22Rv1 (cell line): ENCODE measurements at regions not wholly inside any gene's neighbourhood (a gene's known extent, or its start where the extent isn't known, plus 50 kb on each side); places are given as distances from the start of the nearest gene placed in this dataset.
"Not testable (repeated sequence)": the region's sequence is repeated elsewhere in the genome, so short reads cannot be mapped to it uniquely, and the experiment has no call there.

Experiments used
- H3K27ac ChIP-seq: fragments of 450-650 bp; 2 replicates; pipeline ENCODE4 v1.5.1; 2017
- ZFX ChIP-seq: fragments of 450-650 bp; IDR thresholded peaks from 2 replicates; pipeline ENCODE4 v1.6.1; 2017; ENCODE audit warnings: antibody characterized with exemption, borderline replicate concordance
- TF ChIP-seq, protein P1 (sequence below): fragments of 450-650 bp; IDR thresholded peaks from 2 replicates; pipeline ENCODE4 v1.5.1; 2017; ENCODE audit warnings: mild to moderate bottlenecking

DNA sequence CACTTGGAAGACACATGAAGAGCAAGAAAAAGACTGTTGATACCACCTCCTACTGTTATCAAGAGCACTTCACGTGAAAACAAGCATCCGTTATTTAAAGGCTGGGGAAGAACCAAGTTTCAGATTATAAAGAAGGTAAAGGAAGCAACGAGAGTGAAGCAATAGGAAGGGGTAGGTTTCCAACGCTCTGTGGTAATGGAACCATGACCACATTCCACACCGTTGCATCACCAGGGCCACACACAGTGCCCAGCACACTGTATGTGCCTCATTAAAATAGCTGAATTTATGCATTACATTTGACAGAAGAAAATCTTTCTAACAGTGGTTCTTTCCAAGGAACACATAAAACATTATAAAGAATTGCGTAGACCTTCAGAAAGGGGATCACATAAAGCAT is 435.8 kb downstream of the MRPL39 start:
- TF ChIP-seq ZFX: no peak
- TF ChIP-seq, protein P1, sequence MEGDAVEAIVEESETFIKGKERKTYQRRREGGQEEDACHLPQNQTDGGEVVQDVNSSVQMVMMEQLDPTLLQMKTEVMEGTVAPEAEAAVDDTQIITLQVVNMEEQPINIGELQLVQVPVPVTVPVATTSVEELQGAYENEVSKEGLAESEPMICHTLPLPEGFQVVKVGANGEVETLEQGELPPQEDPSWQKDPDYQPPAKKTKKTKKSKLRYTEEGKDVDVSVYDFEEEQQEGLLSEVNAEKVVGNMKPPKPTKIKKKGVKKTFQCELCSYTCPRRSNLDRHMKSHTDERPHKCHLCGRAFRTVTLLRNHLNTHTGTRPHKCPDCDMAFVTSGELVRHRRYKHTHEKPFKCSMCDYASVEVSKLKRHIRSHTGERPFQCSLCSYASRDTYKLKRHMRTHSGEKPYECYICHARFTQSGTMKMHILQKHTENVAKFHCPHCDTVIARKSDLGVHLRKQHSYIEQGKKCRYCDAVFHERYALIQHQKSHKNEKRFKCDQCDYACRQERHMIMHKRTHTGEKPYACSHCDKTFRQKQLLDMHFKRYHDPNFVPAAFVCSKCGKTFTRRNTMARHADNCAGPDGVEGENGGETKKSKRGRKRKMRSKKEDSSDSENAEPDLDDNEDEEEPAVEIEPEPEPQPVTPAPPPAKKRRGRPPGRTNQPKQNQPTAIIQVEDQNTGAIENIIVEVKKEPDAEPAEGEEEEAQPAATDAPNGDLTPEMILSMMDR: no peak
- H3K27ac ChIP-seq: no peak overlapping the region

DNA sequence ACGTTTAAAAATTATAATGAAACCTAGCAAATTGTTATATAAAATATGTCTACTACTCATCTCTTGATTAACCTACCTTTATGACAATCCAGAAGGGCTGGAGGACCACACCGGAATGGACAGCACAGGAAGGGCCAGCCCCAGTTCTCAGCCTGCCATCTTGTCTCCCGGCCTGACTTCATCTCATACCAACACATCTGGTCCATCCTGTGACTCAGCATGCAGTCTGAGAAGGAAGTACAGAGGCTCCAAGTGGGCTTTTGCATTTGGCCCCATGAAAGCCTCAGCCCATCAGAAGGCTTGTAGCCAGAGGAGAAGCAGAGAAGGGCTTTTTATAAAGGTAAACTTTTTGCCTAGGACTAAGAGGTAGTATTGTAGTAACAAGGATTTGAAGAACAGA is 436.6 kb downstream of the MRPL39 start:
- TF ChIP-seq, protein P1: no peak
- no peak for TF ChIP-seq ZFX
- H3K27ac ChIP-seq: no peak overlapping the region

DNA sequence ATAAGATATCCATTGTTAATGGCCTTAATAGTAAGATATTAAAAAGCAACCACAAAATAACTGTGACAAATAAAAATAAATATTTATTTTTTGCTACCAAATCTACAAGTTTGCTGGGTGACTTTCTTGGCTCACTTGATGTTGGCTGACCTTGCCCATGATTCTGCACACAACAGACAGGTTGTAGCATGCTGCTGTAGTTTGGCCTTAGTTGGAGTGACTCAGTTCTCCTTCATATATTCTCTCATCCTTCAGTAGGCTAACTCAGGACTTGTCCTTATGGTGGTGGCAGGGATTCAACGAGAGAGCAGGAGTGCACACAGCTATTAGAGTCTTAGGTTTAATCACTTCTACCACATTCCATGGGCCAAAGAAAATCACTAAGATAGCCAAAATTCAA is 437.9 kb downstream of the MRPL39 start:
- H3K27ac ChIP-seq: no peak overlapping the region
- TF ChIP-seq, protein P1: no peak
- TF ChIP-seq ZFX: no peak

DNA sequence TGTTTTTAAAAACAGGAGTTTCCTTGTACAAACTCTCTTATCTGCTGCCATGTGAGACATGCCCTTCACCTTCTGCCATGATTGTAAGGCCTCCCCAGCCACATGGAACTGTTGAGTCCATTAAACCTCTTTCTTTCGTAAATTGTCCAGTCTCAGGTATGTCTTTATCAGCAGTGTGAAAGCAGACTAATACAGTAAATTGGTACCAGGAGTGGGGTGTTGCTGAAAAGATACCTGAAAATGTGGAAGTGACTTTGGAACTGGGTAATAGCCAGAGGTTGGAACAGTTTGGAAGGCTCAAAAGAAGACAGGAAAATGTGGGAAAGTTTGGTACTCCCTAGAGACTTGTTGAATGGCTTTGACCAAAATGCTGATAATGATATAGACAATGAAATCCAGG is 440.4 kb downstream of the MRPL39 start:
- H3K27ac ChIP-seq: not testable (repeated sequence)

DNA sequence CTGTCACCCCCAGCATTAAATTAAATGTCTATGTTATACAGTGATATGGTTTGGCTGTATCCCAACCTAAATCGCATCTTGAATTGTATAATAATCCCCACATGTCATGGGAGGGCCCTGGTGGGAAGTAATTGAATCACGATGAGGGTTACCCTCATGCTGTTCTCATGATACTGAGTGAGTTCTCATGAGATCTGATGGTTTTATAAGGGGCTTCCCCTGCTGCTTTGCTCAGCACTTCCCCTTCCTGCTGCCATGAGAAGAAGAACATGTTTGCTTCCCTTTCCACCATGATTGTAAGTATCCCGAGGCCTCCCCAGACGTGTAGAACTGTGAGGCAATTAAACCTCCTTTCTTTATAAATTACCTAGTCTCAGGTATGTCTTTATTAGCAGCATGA is 445.7 kb downstream of the MRPL39 start:
- TF ChIP-seq ZFX: no peak
- TF ChIP-seq, protein P1: no peak
- H3K27ac ChIP-seq: no peak overlapping the region

DNA sequence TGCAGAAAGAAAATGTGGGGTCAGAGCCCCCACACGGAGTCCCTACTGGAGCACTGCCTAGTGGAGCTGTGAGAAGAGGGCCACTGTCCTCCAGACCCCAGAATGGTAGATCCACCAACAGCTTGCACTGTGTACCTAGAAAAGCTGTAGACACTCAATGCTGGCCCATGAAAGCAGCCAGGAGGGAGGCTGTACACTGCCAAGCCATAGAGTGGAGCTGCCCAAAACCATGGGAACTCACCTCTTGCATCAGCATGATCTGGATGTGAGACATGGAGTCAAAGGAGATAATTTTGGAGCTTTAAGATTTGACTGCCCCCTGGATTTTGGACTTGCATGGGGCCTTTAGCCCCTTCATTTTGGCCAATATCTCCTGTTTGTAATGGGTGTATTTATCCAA is 452.3 kb downstream of the MRPL39 start:
- not testable (repeated sequence) for H3K27ac ChIP-seq

DNA sequence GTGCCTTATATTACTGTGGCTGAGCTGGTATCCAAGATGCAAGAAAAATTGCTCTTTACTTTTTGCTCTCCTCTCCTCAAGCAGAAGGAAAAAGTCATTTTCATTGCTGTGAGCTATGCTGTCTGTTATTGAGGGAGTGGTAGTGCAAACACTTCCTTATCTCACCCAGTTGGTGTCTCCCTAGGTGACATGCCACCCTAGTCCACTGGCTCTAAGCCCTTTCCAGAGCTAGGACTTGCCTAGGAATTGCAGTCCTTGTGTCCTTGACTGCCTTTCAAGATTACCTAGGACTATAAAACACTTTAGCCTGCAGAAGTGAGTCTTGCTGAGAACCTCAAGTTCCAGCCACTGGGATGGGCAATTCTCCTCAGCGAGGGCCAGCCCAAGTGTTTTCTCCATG is 458.3 kb downstream of the MRPL39 start:
- H3K27ac ChIP-seq: no peak overlapping the region
- TF ChIP-seq ZFX: no peak
- TF ChIP-seq, protein P1: no peak

DNA sequence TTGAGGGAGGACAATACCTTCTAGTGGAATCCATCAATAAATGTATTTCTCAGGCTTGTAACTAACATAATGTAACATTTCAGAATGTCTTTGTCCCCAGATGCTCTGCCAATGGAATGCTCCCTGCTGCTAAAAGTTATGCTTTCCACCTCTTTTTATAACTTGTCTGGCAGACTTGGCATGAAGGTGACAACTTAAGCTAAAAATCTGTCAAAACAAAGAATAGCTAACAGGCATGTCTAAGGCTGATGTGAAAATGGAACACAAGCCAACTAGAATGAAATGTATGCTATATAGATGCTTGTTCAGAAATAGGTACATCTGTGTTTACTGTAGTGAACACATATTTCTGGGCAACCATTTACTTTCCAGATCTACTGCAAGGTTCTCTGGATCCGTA is 467.9 kb downstream of the MRPL39 start:
- H3K27ac ChIP-seq: no peak overlapping the region
- TF ChIP-seq, protein P1: no peak
- TF ChIP-seq ZFX: no peak

DNA sequence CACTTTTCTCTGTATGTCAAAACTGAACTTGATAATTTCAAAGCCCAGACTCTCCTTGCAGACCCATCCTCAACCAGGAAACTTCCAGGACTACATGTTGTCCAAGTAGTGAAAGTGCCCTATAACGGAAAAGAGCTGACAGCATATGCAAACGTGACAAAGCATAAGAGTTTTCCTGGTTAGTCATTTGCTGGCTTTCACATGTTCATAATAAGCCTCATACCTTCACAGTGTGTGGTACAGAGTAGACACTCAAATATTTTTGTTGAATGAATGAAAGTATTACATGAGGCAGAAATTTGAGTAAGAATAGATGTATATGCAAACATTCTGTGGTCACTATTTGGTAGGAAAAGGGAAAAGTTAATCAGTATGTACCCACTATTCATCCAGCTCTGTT is 473.3 kb downstream of the MRPL39 start:
- no peak overlapping the region for H3K27ac ChIP-seq
- no peak for TF ChIP-seq ZFX
- TF ChIP-seq, protein P1: no peak
